ENCODE measurements at regions not wholly inside any gene's neighbourhood (a gene's known extent, or its start where the extent isn't known, plus 50 kb on each side); places are given as distances from the start of the nearest gene placed in this dataset.

GRCh38 chr22:49240472-49240871 lies 587.2 kb downstream of the BRD1 start:
- no peak for DNase-seq

- no peak for DNase-seq
These were observed 587.7 kb downstream of the BRD1 start for GRCh38 chr22:49240016-49240380.

GRCh38 chr22:49239264-49240015 lies 588.2 kb downstream of the BRD1 start:
- no peak for DNase-seq

GRCh38 chr22:49238181-49239141 lies 589.2 kb downstream of the BRD1 start:
- DNase-seq: no peak

GRCh38 chr22:49237703-49238102 lies 590.0 kb downstream of the BRD1 start:
- no peak for DNase-seq

- no peak for DNase-seq
These were observed 590.4 kb downstream of the BRD1 start for GRCh38 chr22:49237279-49237678.

- no peak for DNase-seq
These were observed 591.1 kb downstream of the BRD1 start for GRCh38 chr22:49236541-49237075.

- DNase-seq: no peak
These were observed 592.0 kb downstream of the BRD1 start for GRCh38 chr22:49235463-49236300.

GRCh38 chr22:49234459-49234858 lies 593.2 kb downstream of the BRD1 start:
- DNase-seq: no peak

- DNase-seq: no peak
These were observed 594.1 kb downstream of the BRD1 start for GRCh38 chr22:49233507-49234100.

- DNase-seq: no peak
These were observed 595.2 kb downstream of the BRD1 start for GRCh38 chr22:49232319-49233067.

GRCh38 chr22:49230194-49230577 lies 597.5 kb downstream of the BRD1 start:
- DNase-seq: no peak

GRCh38 chr22:49229483-49230193 lies 598.0 kb downstream of the BRD1 start:
- no peak for DNase-seq

- DNase-seq: no peak
These were observed 599.1 kb downstream of the BRD1 start for GRCh38 chr22:49228431-49229037.

GRCh38 chr22:49227670-49228069 lies 600.0 kb downstream of the BRD1 start:
- no peak for DNase-seq

- DNase-seq: no peak
These were observed 601.6 kb downstream of the BRD1 start for GRCh38 chr22:49226096-49226495.

- no peak for DNase-seq
These were observed 603.4 kb downstream of the BRD1 start for GRCh38 chr22:49224243-49224642.

GRCh38 chr22:49218142-49218541 lies 609.5 kb downstream of the BRD1 start:
- no peak for DNase-seq

GRCh38 chr22:49216579-49216978 lies 611.1 kb downstream of the BRD1 start:
- DNase-seq: no peak

GRCh38 chr22:49215840-49216239 lies 611.8 kb downstream of the BRD1 start:
- DNase-seq: no peak

- DNase-seq: no peak
These were observed 612.7 kb downstream of the BRD1 start for GRCh38 chr22:49214976-49215375.
